ENCODE measurements at regions not wholly inside any gene's neighbourhood (a gene's known extent, or its start where the extent isn't known, plus 50 kb on each side); places are given as distances from the start of the nearest gene placed in this dataset.

GRCh38 chr11:134506046-134506445 lies 94.0 kb upstream of the B3GAT1 start:
- TF ChIP-seq CTCF (IDR thresholded peaks at IDR 0.05 in 4 of 5, conservative IDR thresholded peaks at IDR 0.05 in 1 of 5) (no peak), POLR2A (IDR thresholded peaks at IDR 0.05) (no peak)
